ENCODE measurements at regions not wholly inside any gene's neighbourhood (a gene's known extent, or its start where the extent isn't known, plus 50 kb on each side); places are given as distances from the start of the nearest gene placed in this dataset.

- no peak for TF ChIP-seq CTCF (IDR thresholded peaks at IDR 0.05; ENCODE audit: low read depth, low read length)
- no peak overlapping the region for H3K4me3 ChIP-seq (ENCODE audit: low read depth, low read length)
- in situ Hi-C loops (cut with HindIII; ENCODE audit: low sequenced_read_pairs): no loop called here
- DNase-seq (ENCODE audit: low read depth, low spot score): no peak
Observed at GRCh38 chr3:176431038-176431418, 766.3 kb downstream of the TBL1XR1 start.

- peak; percentile 55 for DNase-seq (ENCODE audit: low read depth, low spot score)
- peak; percentile 64 for TF ChIP-seq CTCF (IDR thresholded peaks at IDR 0.05; ENCODE audit: low read depth, low read length)
- no peak overlapping the region for H3K4me3 ChIP-seq (ENCODE audit: low read depth, low read length)
- in situ Hi-C loops (cut with HindIII; ENCODE audit: low sequenced_read_pairs): no loop called here
Observed at GRCh38 chr3:176430244-176431037, 766.8 kb downstream of the TBL1XR1 start.

- in situ Hi-C loops (cut with HindIII; ENCODE audit: low sequenced_read_pairs): no loop called here
- H3K4me3 ChIP-seq (ENCODE audit: low read depth, low read length): no peak overlapping the region
- DNase-seq (ENCODE audit: low read depth, low spot score): no peak
- TF ChIP-seq CTCF (IDR thresholded peaks at IDR 0.05; ENCODE audit: low read depth, low read length): no peak
Observed at GRCh38 chr3:176428552-176428951, 768.7 kb downstream of the TBL1XR1 start.

DNA sequence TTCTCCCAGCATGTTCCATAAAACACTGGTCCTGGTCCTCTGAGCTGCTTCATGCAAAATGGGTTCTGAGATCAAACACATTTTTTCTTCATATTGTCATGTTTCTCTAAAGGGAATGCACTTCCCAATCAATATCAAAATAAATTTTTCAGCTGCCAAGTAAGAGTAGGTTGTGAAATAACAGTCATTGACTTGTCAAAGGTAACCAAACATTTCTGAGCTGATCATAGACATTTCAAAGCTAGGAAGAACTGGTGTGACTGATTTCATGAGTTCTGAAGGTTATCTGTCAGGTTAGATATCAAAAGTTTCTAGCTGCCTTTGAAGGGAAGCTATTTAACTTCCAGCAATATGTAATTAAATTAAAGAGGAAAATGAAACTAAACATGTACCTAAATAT, 770.9 kb downstream of the TBL1XR1 start:
- in situ Hi-C loops (cut with HindIII; ENCODE audit: low sequenced_read_pairs): no loop called here
- no peak for TF ChIP-seq CTCF (IDR thresholded peaks at IDR 0.05; ENCODE audit: low read depth, low read length)
- no peak overlapping the region for H3K4me3 ChIP-seq (ENCODE audit: low read depth, low read length)
- no peak for DNase-seq (ENCODE audit: low read depth, low spot score)

GRCh38 chr3:176416870-176417269, 780.4 kb downstream of the TBL1XR1 start:
- in situ Hi-C loops (cut with HindIII; ENCODE audit: low sequenced_read_pairs): no loop called here
- H3K4me3 ChIP-seq (ENCODE audit: low read depth, low read length): no peak overlapping the region
- no peak for TF ChIP-seq CTCF (IDR thresholded peaks at IDR 0.05; ENCODE audit: low read depth, low read length)
- no peak for DNase-seq (ENCODE audit: low read depth, low spot score)

- no peak for DNase-seq (ENCODE audit: low read depth, low spot score)
- in situ Hi-C loops (cut with HindIII; ENCODE audit: low sequenced_read_pairs): no loop called here
- TF ChIP-seq CTCF (IDR thresholded peaks at IDR 0.05; ENCODE audit: low read depth, low read length): no peak
- H3K4me3 ChIP-seq (ENCODE audit: low read depth, low read length): no peak overlapping the region
Observed at GRCh38 chr3:176415661-176416295, 781.5 kb downstream of the TBL1XR1 start.
